Astrocyte of the hippocampus (primary cell): ENCODE measurements at regions not wholly inside any gene's neighbourhood (a gene's known extent, or its start where the extent isn't known, plus 50 kb on each side); places are given as distances from the start of the nearest gene placed in this dataset.
"Not testable (repeated sequence)": the region's sequence is repeated elsewhere in the genome, so short reads cannot be mapped to it uniquely, and the experiment has no call there.

Experiments used
- DNase-seq: peaks from one replicate; pipeline ENCODE4 v3.0.0; 2011; ENCODE audit warnings: low read depth, low spot score

DNA sequence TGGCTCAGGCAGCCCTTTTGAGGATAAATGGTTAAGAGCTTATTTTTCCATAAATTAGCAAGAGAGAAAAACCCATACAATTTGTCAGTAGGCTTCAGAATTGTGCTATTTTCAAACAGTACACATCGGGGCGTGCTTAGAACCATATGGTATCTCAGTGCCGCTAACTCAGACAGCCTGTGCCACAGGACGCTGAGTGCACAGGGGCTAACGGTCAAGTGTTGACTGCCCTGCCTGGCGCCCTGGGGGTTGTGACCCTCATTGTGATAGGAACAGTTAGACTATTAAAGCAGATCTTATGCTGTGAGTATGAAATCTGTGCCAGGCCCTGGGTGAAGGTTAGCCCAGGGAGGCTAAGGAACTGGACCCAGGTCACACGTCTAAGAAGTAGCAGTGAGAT is 1519.7 kb downstream of the BRD1 start:
- no peak for DNase-seq

DNA sequence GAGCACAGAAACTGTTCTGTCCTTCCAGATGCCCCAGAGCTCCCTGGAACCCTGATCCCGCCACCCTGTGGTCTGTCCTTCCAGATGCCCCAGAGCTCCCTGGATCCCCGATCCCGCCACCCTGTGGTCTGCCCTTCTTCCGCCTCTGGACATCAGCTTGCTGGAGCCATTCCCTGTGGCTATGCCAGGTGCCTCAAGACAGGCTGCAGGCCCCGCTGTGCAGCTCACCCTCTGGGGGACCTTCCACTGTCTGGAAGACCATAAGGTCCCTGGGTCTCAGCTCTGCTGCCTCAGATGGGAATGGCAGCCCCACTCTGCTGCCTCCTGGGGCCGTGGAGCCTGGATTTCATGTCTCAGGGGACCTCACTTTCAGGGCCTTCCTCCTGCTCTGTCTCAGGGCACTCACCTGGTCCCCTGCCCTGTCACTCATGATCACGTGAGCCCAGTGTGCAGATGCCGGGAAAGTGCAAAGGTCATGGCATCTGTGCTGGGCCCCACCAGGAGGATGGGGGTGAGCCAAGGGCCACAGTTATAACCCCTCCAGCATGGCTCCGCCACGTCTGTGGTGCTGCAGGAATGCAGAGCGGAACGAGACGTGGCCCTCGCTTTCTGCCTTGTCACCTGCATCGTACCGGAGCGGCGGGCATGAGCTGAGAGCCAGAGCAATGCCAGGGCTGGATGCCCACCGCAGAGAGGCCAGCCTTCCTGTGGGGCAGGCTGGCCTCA is 1520.7 kb downstream of the BRD1 start:
- DNase-seq: no peak

DNA sequence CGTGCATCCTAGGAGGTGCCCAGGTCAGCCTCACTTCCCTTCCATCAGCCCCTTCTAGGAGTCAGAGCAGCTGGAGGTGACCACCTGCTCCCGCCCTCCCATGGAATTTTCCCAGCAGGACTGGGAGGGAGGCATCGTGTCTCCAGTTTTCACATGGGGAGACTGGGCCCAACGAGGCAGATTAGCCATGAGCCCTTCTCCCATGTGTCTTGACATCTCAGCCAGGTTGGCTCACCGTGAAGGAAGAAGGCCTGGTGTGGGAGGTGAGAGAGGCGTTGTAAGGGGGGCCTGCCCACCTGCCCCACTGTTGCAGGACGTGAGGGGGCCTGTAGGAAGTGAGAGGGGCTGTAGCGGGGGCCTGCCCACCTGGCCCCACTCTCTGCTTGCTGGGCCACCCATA is 1521.4 kb downstream of the BRD1 start:
- DNase-seq: no peak

DNA sequence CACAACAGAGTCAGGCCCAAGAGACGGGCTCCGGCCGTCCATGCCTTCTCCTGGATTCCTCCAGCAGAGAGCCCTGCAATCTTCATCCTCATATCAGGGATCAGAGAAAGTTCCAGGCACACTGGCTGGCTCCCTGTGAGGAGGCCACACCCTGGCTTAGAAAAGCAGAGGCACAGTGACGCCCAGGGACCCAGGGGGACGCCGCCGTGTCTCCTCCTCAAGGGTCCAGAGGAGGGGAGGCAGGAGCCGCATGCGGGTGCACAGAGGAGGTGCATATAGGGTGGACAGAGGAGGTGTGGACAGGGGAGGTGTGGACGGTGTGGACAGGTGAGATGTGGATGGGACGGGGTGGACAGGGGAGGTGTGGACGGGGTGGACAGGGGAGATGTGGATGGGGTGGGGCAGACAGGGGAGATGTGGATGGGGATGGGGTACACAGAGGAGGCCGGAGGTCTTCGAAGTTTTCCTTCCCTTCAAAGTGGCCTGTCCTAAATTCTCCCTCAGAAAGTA is 1521.9 kb downstream of the BRD1 start:
- DNase-seq: no peak

DNA sequence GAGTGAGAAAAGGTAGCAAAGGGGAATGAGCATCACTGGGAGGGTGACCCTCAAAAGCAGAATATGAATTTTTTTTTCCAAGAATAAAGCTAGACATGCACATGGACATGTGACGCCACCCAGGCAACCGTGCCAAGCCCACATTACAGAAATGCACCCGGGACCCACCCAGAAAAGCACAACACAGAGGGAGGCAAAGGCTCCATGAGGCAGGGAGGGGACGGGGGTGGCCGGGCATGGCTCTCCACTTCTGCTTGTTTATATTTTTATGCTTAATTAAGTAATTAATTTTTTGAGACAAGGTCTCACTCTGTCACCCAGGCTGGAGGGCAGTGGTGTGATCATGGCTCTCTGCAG is 1524.3 kb downstream of the BRD1 start:
- no peak for DNase-seq

DNA sequence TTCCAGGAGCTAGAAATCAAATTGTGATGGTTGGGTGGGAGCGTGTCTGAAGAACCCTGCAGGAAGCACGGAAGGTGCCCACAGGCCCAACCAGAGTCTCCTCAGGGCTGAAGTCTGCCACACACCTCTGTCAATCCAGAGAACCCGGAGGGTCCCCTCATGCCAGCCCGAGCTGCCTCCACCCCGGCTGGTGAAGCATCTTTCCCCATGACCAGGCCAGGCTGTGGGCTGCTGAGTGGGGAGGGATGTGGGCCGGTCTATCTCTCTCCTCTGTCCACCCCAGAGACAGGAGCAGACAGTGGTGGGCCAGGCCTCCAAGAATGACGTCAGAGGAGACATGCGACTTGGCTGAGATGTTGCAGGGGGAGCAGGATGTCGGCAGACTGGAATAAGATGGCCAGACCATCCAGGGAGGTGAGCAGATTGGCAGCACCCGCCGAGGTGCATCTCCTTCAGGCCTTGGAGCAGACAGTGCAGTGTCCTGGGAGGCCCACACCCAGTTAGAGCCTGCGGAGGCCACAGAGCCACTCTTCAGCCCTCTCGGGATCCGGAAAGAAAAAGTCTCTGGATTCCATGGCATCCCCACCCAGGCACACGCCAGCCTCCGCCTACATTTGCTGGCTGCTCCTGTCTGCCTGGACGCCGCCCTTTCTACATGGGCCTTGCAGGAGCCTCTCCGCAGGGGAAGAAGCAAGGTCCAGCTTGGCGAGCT is 1524.9 kb downstream of the BRD1 start:
- DNase-seq: no peak

DNA sequence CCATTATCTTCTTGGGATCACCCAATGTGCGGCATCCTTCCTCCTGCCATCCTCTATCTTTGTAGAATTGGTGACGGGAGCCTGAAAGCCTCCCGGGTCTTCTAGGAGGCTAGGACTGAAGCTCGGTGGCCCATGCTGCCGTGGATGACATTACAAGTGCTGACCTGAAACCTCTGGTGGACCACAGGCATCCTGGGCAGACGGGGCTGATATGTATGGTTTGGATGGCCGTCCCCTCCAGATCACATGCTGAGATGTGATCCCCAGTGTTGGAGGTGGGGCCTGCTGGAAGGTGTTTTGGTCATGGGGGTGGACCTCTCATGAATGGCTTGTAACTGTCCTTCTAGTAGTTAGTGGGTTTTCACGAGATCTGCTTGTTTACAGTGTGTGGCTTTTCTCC is 1525.8 kb downstream of the BRD1 start:
- DNase-seq: no peak

DNA sequence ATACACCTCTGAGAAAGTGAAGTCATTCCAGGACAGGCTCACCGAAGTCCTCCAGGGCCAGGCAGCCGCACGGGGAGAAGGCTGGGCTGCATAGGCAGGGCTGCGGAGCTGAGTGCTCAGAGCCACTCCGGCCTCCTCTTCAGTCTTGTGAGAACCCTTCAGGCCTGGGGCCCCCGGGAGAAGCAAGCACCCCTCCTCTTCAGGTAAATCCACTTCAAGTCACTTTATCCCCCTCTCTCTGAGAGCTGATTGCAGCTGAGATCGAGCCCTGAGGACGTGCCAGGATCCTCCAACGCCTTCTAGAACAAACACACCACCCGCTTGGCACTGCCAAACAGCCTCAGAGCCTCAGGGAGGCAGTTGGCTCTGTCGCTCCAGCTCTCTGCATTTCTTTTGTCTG is 1526.3 kb downstream of the BRD1 start:
- no peak for DNase-seq

DNA sequence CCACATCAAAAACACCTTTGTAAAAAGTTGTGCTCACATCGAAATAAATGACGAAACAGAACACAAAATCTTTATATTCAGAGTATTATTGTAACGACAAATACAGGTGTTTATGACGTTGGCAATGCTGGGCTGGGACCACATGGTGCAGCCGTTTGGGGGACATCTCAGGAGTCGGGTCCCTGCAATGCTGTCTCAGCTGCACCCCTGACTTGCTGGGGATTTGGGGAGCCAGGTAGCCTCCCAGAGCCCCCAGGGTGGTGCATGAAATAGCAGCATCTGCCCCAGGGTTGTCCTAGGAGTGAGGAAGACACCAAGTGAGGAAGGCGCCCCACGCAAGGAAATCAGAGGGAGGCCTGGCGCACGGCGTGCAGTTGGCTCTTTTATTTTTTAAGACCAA is 1526.8 kb downstream of the BRD1 start:
- no peak for DNase-seq

DNA sequence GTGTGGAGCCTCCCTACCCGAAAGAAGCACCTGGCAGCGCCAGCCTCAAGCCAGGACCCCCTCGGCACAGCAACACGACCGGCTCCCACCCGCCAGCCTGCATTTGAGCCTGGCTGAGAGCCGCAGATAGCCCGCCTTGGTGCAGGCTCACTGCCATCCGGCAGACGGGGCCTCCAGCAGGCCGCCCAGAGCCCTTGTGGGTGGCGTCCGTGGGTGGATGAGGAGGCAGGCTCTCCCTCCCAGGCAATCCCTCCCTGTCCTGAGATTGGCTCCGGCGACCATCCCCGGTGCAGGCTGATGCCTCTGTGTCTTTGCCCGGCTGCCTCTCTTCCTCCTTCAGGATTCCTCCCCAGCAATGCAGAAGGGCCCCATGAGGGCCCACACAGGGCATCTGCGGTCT is 1527.9 kb downstream of the BRD1 start:
- DNase-seq: no peak

DNA sequence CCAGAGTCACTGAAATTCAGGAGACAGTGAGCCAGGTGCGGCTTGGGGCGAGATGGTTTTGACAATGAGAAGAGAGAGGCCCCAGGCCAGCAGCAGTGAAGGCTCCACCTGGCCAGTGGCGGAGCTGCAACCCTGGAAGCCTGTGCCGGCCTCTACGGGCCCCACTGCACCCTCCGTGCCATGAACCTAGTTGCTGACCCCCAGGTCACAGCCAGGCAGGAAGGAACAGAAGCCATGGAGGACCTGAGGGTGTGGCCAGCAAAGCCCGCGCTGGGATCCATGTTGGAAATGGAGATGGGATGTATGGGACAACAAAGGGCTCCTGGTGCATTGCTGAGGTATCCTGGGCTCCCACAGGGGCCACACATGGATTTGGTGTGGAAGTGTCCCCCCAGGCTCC is 1528.5 kb downstream of the BRD1 start:
- DNase-seq: no peak

DNA sequence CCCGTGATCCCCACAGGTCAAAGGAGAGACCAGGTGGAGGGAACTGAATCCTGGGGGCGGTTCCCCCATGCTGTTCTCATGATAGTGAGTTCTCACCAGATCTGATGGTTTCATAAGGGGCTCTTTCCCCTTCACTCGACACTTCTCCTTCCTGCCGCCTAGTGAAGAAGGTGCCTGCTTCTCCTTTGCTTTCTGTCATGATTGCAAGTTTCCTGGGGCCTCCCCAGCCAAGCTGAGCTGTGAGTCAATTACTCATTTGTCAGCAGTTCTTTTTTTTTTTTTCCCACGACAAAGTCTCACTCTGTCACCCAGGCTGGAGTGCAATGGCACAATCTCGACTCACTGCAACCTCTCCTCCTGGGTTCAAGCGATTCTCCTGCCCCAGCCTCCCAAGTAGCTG is 1530.4 kb downstream of the BRD1 start:
- no peak for DNase-seq

DNA sequence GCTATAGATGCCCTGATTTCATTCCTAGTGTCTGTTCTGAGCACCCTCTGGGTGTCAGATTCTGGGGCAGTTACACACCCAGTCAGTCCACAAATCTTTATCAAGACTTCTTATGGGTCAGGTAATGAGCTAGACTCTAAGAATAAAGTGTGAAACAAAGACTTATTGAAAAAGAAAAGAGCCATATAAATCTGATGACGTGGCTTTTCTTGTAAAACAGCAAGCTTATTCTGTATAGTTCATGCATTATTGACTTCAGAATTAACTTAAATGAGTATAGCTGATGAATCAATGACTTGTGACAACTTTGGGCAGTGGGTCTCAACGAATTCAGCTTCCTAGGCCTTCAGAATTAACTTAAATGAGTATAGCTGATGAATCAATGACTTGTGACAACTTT is 1527.5 kb downstream of the TBC1D22A start:
- DNase-seq: not testable (repeated sequence)

DNA sequence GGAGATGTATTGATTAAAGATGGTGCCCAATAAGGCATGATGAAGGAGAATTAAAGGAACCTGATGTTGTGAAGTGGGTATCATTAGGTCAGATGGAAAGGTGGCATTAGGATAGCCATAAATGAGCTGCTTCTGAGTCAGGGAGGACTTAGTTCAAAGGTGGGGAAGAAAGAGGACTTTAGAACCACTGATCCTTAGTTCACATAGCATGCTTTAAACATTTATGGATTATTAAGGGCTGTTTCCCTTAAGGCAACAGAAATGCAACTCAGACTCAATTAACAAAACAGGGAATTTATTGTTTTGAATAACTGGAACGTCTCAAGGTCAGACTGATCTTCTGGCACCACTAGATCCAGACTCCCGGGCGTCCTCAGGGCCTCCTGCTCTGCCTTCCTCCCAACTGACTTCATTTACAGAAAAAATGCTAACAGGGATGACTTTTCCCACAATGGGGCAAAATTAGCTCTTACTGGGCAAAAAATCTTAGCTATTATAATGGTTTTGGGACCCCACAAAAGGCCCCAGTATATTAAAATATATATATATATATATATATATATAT is 1526.0 kb downstream of the TBC1D22A start:
- no peak for DNase-seq

DNA sequence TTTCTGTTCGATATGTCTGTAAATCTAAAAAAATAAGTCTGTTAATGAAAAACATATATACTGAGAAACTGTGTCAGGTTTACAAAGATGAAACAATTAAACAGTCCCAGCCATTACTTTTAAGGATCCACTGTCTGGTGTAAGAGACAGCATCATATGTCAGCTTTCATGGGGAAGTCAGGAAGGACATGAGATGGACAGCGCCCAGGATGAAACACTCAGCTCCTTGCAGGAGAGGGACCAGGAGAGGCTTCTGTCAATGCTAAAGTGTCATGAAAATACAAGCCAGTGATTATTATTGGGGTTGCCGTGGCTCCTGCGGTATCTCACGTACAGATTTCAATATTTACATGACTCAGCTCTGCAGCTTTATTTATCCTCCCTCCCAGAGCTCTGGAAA is 1524.6 kb downstream of the TBC1D22A start:
- DNase-seq: no peak

DNA sequence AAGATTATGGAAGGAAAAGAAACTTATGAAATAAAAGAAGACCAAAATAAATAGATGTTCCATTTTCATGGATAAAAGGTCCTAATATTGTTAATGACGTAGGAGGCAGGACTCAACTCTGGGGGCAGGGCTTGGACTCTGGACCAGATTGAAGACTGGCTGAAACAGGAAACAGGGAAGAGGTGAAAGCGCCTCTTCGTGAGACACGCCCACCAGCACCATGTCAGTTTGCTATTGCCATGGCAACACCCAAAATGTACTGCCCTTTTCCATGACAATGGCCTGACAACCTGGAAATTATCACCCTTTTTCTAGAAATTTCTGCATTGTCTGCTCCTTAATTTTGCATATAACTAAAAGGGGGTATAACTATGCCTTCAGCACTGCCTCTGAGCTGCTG is 1522.2 kb downstream of the TBC1D22A start:
- no peak for DNase-seq

DNA sequence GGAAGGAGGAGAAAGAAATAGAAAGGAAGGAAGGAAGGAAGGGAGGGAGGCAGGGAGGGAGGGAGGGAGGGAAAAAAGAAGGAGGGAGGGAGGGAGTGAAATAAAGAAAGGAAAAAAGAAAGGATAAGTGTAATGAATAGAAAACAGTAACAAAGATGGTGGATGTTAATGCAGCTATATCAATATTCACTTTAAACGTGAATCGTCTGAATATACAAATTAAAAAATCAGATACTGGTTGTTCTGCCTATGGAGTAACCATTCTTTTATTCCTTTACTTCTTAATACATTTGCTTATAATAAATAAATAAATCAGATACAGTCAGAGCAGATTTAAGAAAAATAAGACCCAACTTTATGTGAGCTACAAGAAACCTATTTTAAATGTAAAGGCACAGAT is 1520.4 kb downstream of the TBC1D22A start:
- no peak for DNase-seq

DNA sequence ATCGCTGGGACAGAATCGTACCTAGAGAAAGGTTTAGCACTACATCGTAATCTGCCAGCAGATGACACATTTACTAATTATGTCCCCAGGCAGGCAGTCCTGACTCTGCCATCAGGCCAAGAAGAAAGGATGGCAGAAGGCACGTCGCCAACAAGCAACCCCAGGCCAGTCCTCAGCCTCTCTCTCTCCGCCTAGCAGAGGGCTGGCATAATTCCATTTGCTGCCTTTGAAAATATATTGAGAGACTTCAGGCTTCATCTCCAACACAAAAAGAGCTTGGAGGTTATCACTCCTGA is 1517.0 kb downstream of the TBC1D22A start:
- DNase-seq: peak; percentile 4

DNA sequence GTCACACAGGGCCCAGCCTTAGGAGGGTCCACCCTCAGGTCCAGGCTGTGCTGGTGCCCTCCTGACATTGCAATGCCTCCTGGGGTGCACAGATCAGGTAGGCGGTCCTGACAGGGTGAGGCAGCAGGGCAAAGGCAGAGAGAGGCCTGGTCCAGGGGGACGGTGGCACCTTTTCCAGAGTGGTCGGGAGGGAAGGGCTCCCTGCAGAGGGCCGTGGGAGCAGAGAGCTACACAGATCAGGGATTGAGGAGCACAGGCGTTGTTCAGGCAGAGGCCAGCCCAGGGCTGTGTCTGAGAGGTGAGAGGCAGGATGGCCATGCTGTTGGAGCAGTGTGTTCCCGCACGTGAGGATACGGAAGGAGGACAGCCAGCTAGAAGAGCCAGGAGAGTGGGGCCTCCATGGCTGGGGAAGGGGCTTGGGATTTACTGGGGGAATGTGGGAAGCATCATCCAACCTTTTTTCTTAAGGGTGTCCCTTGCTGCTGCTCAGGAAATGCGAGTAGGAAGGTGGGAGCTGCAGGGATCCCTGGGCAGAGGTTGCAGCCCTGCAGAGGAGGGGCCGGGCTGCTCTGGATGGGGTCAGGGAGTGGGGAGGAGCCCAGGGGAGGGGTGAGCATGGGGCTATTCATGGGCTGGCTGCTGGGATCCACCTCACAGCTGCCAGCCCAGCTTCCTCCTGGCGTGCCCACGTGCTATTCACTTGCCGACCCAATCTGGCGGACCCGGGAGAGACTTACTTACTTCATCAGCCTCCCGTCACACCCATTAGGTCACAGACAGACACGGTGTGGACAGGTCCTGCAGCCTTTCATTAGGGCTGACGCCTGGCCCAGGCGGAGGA is 1516.4 kb downstream of the TBC1D22A start:
- DNase-seq: no peak

DNA sequence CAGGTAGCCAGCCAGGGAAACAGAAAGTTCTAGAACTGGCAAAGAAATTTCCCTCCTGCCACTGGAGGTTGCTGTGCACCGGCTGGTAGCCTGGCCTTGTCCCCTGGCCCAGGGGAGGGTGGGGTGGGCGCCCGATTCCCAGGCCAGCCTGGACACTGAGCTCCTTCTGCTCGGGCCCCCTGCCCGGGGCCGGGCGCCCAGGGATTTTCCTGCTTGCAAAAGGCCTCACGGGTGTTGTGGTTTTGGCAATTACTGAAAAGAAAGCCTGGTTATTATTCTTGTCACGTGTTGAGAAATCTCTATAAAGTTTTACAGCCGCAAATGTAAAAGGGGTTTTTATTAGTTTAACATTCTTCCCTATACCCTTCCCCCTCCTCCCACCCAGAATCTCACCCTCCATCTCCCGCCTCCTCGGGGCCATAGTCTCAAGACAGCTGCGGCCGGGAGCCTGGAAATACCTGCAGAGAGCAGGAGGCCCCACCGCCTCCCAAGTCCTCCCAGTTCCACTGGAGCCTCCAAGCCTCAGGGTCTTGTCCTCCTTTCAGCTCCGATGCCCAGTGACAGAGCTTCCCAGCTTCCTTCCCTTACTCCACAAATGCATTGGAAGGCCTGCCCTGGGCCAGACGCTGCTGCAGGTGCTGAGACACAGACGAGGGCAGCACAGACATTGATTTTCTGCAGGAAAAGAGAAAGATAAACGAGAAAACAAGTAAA is 1515.6 kb downstream of the TBC1D22A start:
- peak; percentile 25 for DNase-seq

DNA sequence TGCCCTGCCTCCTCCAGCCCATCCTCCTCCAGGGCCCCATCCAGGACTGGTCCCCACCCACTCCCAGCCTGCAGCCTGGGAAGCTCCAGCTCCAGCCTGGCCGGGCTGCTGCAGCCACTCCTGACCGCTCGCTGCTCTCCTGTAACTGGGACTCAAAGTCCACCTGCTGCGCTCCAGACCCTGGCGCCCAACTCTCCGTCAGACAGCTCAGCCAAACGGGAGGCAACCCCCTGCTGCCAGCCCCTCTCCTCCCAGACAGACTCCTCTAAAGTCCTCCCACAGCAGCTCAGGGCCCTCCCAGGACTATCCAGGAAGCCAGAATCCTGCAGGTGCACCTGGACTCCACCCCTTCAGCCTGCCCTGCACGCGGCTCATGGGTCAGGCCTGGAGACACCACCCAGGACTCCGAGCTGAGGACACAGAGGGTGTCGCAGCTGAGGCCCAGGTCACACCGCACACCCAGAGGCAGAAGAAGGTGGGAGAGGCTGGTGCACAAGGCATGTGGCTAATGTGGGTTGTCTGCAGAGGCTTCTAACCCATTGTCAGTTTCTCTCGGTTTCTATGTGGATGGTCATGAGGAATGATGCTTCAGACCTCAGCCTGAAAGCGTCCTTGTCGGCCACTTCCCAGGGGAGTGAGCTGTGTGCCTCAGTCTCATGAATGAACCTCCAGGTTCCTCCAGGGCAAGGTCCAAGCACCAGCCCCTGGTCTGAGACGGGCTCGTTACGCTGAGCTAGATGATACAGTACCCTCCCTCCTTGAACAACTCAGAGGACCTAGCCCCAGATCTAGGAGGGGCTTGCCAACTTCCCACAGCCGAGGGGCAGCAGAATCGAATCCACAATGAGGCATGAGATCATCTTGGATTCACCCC is 1514.8 kb downstream of the TBC1D22A start:
- no peak for DNase-seq
